ENCODE measurements at regions not wholly inside any gene's neighbourhood (a gene's known extent, or its start where the extent isn't known, plus 50 kb on each side); places are given as distances from the start of the nearest gene placed in this dataset.

GRCh38 chr20:24109537-24109936 lies 121.0 kb upstream of the GGTLC1 start:
- Histone ChIP-seq H3K4me2 (replicated peaks; ENCODE audit: extremely low read depth, low read length, poor library complexity, severe bottlenecking) (no peak overlapping the region), H3K4me3 (replicated peaks in 1 of 3; ENCODE audit: low read depth in 2 of 3, low read length in 3 of 3) (no peak overlapping the region)
- no peak overlapping the region for H3K4me3 Mint-ChIP-seq

DNA sequence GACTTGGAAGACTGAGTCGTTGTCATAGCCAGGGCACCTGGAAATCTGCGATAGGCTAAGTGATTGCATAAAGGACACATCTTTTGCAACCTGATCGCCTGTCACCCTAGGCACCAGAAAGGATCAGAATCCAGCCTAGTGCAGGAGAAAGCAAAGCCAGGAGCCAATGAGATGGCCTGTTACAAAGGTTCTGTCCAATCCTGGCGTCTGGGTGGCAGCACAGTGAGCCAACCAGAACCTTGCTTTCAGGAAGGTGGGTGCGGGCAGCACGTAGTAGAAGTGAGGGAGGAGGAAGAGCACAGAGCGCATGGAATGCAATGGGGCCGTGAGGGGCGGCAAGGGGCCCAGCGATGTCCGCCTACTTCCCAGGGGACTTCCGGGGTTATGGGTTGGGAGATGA lies 120.4 kb upstream of the GGTLC1 start:
- H3K79me2 ChIP-seq (ENCODE audit: insufficient read depth, low read length) = no peaks in the 10 kb centered on the region
- Mint-ChIP-seq H3K4me1 (no peaks in the 10 kb centered on the region), H3K4me3 (no peak overlapping the region), H3K27me3 (ENCODE audit: low read depth in 3 of 3) (peaks cover 0 to 9% (median 3%) of the 10 kb centered on the region in 3 donors), H3K9me3 (peaks cover 0 to 3% (median 0%) of the 10 kb centered on the region in 7 donors), H3K36me3 (no peaks in the 10 kb centered on the region), H3K27ac (no peak overlapping the region)
- DNase-seq = no peak
- TF ChIP-seq, protein P1, sequence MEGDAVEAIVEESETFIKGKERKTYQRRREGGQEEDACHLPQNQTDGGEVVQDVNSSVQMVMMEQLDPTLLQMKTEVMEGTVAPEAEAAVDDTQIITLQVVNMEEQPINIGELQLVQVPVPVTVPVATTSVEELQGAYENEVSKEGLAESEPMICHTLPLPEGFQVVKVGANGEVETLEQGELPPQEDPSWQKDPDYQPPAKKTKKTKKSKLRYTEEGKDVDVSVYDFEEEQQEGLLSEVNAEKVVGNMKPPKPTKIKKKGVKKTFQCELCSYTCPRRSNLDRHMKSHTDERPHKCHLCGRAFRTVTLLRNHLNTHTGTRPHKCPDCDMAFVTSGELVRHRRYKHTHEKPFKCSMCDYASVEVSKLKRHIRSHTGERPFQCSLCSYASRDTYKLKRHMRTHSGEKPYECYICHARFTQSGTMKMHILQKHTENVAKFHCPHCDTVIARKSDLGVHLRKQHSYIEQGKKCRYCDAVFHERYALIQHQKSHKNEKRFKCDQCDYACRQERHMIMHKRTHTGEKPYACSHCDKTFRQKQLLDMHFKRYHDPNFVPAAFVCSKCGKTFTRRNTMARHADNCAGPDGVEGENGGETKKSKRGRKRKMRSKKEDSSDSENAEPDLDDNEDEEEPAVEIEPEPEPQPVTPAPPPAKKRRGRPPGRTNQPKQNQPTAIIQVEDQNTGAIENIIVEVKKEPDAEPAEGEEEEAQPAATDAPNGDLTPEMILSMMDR (IDR thresholded peaks at IDR 0.05) = no peak
- H4K20me1 ChIP-seq (ENCODE audit: insufficient read depth, low read length) = no peaks in the 10 kb centered on the region
- no peak overlapping the region for H3K9ac ChIP-seq (ENCODE audit: insufficient read depth, low read length, poor library complexity, severe bottlenecking)
- no peaks in the 10 kb centered on the region for H3K9me3 ChIP-seq (replicated peaks in 1 of 2; ENCODE audit: control insufficient read depth in 1 of 2, insufficient read depth in 1 of 2, low read length in 2 of 2)
- no peak overlapping the region for H3K4me3 ChIP-seq (replicated peaks in 1 of 3; ENCODE audit: low read depth in 2 of 3, low read length in 3 of 3)
- H3K4me2 ChIP-seq (replicated peaks; ENCODE audit: extremely low read depth, low read length, poor library complexity, severe bottlenecking) = no peak overlapping the region
- no peaks in the 10 kb centered on the region for H3K4me1 ChIP-seq (ENCODE audit: control insufficient read depth in 1 of 2, insufficient read depth in 2 of 2, low read length in 2 of 2)
- H2AFZ ChIP-seq (ENCODE audit: insufficient read depth, low read depth, low read length, poor library complexity, severe bottlenecking) = no peak overlapping the region
- WGBS (ENCODE audit: insufficient coverage) = 98% methylated on average over 10 of the region's 12 CpGs
- H3K36me3 ChIP-seq (replicated peaks in 1 of 2; ENCODE audit: control insufficient read depth in 1 of 2, insufficient read depth in 2 of 2, low read length in 2 of 2) = no peaks in the 10 kb centered on the region
- intact Hi-C loops (cut with micrococcal nuclease) = no loop called here
- no peaks in the 10 kb centered on the region for H3K27me3 ChIP-seq (ENCODE audit: control insufficient read depth in 2 of 2, insufficient read depth in 2 of 2, low read length in 2 of 2)
- H3K27ac ChIP-seq (ENCODE audit: low read depth in 1 of 2, low read length in 2 of 2) = no peak overlapping the region

More at GRCh38 chr20:24109537-24109936, 121.0 kb upstream of the GGTLC1 start:
- intact Hi-C loops (cut with micrococcal nuclease) = no loop called here
- Histone ChIP-seq H3K36me3 (replicated peaks in 1 of 2; ENCODE audit: control insufficient read depth in 1 of 2, insufficient read depth in 2 of 2, low read length in 2 of 2) (no peaks in the 10 kb centered on the region), H3K4me1 (ENCODE audit: control insufficient read depth in 1 of 2, insufficient read depth in 2 of 2, low read length in 2 of 2) (no peaks in the 10 kb centered on the region), H3K27ac (ENCODE audit: low read depth in 1 of 2, low read length in 2 of 2) (no peak overlapping the region), H3K79me2 (ENCODE audit: insufficient read depth, low read length) (no peaks in the 10 kb centered on the region), H3K9me3 (replicated peaks in 1 of 2; ENCODE audit: control insufficient read depth in 1 of 2, insufficient read depth in 1 of 2, low read length in 2 of 2) (no peaks in the 10 kb centered on the region), H3K9ac (ENCODE audit: insufficient read depth, low read length, poor library complexity, severe bottlenecking) (no peak overlapping the region), H2AFZ (ENCODE audit: insufficient read depth, low read depth, low read length, poor library complexity, severe bottlenecking) (no peak overlapping the region), H4K20me1 (ENCODE audit: insufficient read depth, low read length) (no peaks in the 10 kb centered on the region), H3K27me3 (ENCODE audit: control insufficient read depth in 2 of 2, insufficient read depth in 2 of 2, low read length in 2 of 2) (no peaks in the 10 kb centered on the region)
- Mint-ChIP-seq H3K9me3 (peaks cover 0 to 3% (median 0%) of the 10 kb centered on the region in 7 donors), H3K27ac (no peak overlapping the region), H3K4me1 (no peaks in the 10 kb centered on the region), H3K27me3 (ENCODE audit: low read depth in 3 of 3) (peaks cover 0 to 7% (median 2%) of the 10 kb centered on the region in 3 donors), H3K36me3 (no peaks in the 10 kb centered on the region)
- 94% methylated on average over 8 of the region's 10 CpGs for WGBS (ENCODE audit: insufficient coverage)
- DNase-seq = no peak
- TF ChIP-seq, protein P1 (IDR thresholded peaks at IDR 0.05) = no peak

All from CD14-positive monocyte (primary cell).